HL-60 (cell line): ENCODE measurements at regions not wholly inside any gene's neighbourhood (a gene's known extent, or its start where the extent isn't known, plus 50 kb on each side); places are given as distances from the start of the nearest gene placed in this dataset.

ENCODE experiments used
- DNase-seq, 2 experiments: peaks; one replicate each; pipeline ENCODE4 v3.0.0-alpha.2; 2010 to 2020; ENCODE audit warnings: low read depth in 1 of 2, low spot score in 1 of 2
- H3K27ac ChIP-seq: fragments of 250-450 bp; sonication (Bioruptor Pico); replicated peaks from 2 replicates; pipeline ENCODE4 v1.5.1; 2020; ENCODE audit warnings: mild to moderate bottlenecking, moderate library complexity
- H3K27me3 ChIP-seq: fragments of 250-450 bp; sonication (Bioruptor Pico); 2 replicates; pipeline ENCODE4 v1.5.1; 2021; ENCODE audit warnings: mild to moderate bottlenecking, moderate library complexity; ENCODE audit not compliant: insufficient read depth, poor library complexity, severe bottlenecking
- H3K4me3 ChIP-seq: replicated peaks from 2 replicates; pipeline ENCODE4 v1.5.1; 2011; ENCODE audit warnings: mild to moderate bottlenecking, control low read depth, low read length; ENCODE audit not compliant: insufficient read depth
- GABPA ChIP-seq: IDR thresholded peaks from 2 replicates; pipeline ENCODE4 v1.6.1; 2012; ENCODE audit warnings: low read depth
- POLR2AphosphoS5 ChIP-seq: IDR thresholded peaks from 2 replicates; pipeline ENCODE4 v1.6.1; 2012; ENCODE audit warnings: low read depth
- REST ChIP-seq: IDR thresholded peaks from 2 replicates; pipeline ENCODE4 v1.6.1; 2012; ENCODE audit warnings: low read depth; ENCODE audit not compliant: insufficient replicate concordance
- SPI1 ChIP-seq: IDR thresholded peaks from 2 replicates; pipeline ENCODE4 v1.6.1; 2012; ENCODE audit warnings: low read depth, mild to moderate bottlenecking, borderline replicate concordance
- TF ChIP-seq, protein P1 (sequence below): IDR thresholded peaks from one replicate; pipeline ENCODE4 v1.5.1; 2011; ENCODE audit warnings: low read length, control low read depth, inconsistent platforms; ENCODE audit not compliant: insufficient read depth

DNA sequence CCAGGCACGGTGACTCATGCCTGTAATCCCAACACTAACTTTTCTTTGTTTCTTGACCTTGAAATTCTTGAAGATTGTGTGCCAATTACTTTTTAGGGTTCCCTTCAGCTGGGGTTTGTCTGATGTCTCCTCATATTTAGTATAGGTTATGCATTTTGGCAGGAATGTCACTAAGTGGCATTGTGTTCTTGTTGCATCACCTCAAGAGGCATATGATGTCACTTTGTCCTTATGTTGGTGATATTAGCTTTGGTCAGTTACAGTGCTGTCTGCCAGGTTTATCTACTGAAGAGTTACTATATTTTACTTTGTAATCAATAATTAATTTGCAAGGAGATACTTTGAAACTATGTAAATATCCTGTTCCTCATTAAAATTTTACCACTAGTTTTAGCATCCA, 61.0 kb upstream of the BTG1 start:
- no peaks in the 10 kb centered on the region for H3K27me3 ChIP-seq
- H3K27ac ChIP-seq, result no peak overlapping the region
- no peak for DNase-seq
- TF ChIP-seq GABPA (no peak), SPI1 (no peak), POLR2AphosphoS5 (no peak), REST (no peak)
- TF ChIP-seq, protein P1, sequence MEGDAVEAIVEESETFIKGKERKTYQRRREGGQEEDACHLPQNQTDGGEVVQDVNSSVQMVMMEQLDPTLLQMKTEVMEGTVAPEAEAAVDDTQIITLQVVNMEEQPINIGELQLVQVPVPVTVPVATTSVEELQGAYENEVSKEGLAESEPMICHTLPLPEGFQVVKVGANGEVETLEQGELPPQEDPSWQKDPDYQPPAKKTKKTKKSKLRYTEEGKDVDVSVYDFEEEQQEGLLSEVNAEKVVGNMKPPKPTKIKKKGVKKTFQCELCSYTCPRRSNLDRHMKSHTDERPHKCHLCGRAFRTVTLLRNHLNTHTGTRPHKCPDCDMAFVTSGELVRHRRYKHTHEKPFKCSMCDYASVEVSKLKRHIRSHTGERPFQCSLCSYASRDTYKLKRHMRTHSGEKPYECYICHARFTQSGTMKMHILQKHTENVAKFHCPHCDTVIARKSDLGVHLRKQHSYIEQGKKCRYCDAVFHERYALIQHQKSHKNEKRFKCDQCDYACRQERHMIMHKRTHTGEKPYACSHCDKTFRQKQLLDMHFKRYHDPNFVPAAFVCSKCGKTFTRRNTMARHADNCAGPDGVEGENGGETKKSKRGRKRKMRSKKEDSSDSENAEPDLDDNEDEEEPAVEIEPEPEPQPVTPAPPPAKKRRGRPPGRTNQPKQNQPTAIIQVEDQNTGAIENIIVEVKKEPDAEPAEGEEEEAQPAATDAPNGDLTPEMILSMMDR, result no peak
- H3K4me3 ChIP-seq, result no peak overlapping the region

GRCh38 chr12:92206011-92206410, 60.4 kb upstream of the BTG1 start:
- TF ChIP-seq GABPA (no peak), REST (no peak), SPI1 (no peak), POLR2AphosphoS5 (no peak)
- TF ChIP-seq, protein P1, result no peak
- DNase-seq, result no peak

GRCh38 chr12:92199819-92200576, 54.4 kb upstream of the BTG1 start:
- Histone ChIP-seq H3K4me3 (no peak overlapping the region), H3K27ac (no peak overlapping the region), H3K27me3 (no peaks in the 10 kb centered on the region)
- TF ChIP-seq SPI1, result no peak
- TF ChIP-seq REST, result no peak
- TF ChIP-seq, protein P1, result no peak
- no peak for TF ChIP-seq GABPA
- TF ChIP-seq POLR2AphosphoS5, result no peak
- DNase-seq, result no peak

More at GRCh38 chr12:92206011-92206410, 60.4 kb upstream of the BTG1 start:
- no peak overlapping the region for H3K27ac ChIP-seq
- H3K4me3 ChIP-seq, result no peak overlapping the region
- no peaks in the 10 kb centered on the region for H3K27me3 ChIP-seq
